HepG2 (cell line): ENCODE measurements at regions not wholly inside any gene's neighbourhood (a gene's known extent, or its start where the extent isn't known, plus 50 kb on each side); places are given as distances from the start of the nearest gene placed in this dataset.
A peak's percentile ranks its signal among the peaks of the same experiment; 100 is the strongest.

ENCODE experiments used
- ATAC-seq: fragments of 200-7000 bp; cut with Tn5 transposase; 3 replicates; pipeline ENCODE4 v1.9.1; 2020; ENCODE audit warnings: mild to moderate bottlenecking, moderate library complexity
- BruUV-seq: library from RNA; stranded (reverse); fragments of 400-500 nt; replicated peaks from 2 replicates; lab custom pipeline; 2021; lab: Mats Ljungman, UMichigan
- CTCF ChIA-PET: fragments of 300-600 bp; formaldehyde crosslinking; extraction: SDS; loops from one replicate; lab custom pipeline; 2021; ENCODE audit warnings: low total read pairs, inconsistent platforms, low intra/inter-chr PET ratio; lab: Yijun Ruan, JAX
- POLR2A ChIA-PET: fragments of 350-600 bp; sonication (Branson Sonifier 250); formaldehyde crosslinking; loops from one replicate; lab custom pipeline; 2020; ENCODE audit warnings: antibody characterized with exemption, inconsistent platforms; lab: Yijun Ruan, JAX
- DNase-seq: peaks from one replicate; pipeline ENCODE4 v3.0.0-alpha.2; 2015; ENCODE audit warnings: low spot score
- FAIRE-seq: peaks from 3 replicates; lab custom pipeline; 2011; peaks lifted over from hg19 to GRCh38; lab: Jason Lieb, UNC
- H2AFZ ChIP-seq: one replicate; pipeline ENCODE4 v1.6.1; 2011; ENCODE audit warnings: low read length, inconsistent platforms
- H3K27ac ChIP-seq: fragments of 300-600 bp; 3 replicates; pipeline ENCODE4 v1.8.0; 2011; ENCODE audit warnings: mixed run types, mild to moderate bottlenecking, mixed read lengths, low read length, inconsistent platforms; ENCODE audit not compliant: insufficient read depth; ENCODE audit errors: extremely low read length
- H3K27me3 ChIP-seq, 2 experiments: fragments of 200-600 bp in 1 of 2; 2 replicates in 1 of 2; 3 replicates in 1 of 2; pipeline versions ENCODE4 v1.6.0 to v1.8.0; 2011; ENCODE audit warnings: low read length in 2 of 2, mild to moderate bottlenecking in 2 of 2, moderate library complexity in 2 of 2, inconsistent platforms in 1 of 2; ENCODE audit not compliant: insufficient read depth in 2 of 2, control insufficient read depth in 1 of 2
- H3K36me3 ChIP-seq, 2 experiments: fragments of 200-600 bp in 1 of 2; replicated peaks in 1 of 2; 2 replicates in 1 of 2; 3 replicates in 1 of 2; pipeline versions ENCODE4 v1.5.1 to v1.8.0; 2011; ENCODE audit warnings: low read length in 2 of 2, inconsistent platforms in 1 of 2; ENCODE audit not compliant: insufficient read depth in 2 of 2, control insufficient read depth in 1 of 2
- H3K4me1 ChIP-seq: 2 replicates; pipeline ENCODE4 v1.5.1; 2012; ENCODE audit warnings: low read length, inconsistent platforms; ENCODE audit not compliant: insufficient read depth
- H3K4me2 ChIP-seq: 2 replicates; pipeline ENCODE4 v1.6.0; 2011; ENCODE audit warnings: low read depth, low read length, inconsistent platforms
- H3K4me3 ChIP-seq, 3 experiments: fragments of 200-600 bp in 1 of 3; sonication (generic), shearing (Covaris generic) in 1 of 3; replicated peaks in 1 of 3; 2 replicates each; pipeline ENCODE4 v1.5.1; 2011 to 2016; ENCODE audit warnings: low read length in 3 of 3, inconsistent platforms in 2 of 3, low read depth in 2 of 3, mild to moderate bottlenecking in 2 of 3, control low read depth in 1 of 3, mixed read lengths in 1 of 3; ENCODE audit not compliant: insufficient read depth in 1 of 3
- H3K79me2 ChIP-seq: one replicate; pipeline ENCODE4 v1.6.1; 2011; ENCODE audit warnings: low read length, inconsistent platforms; ENCODE audit not compliant: insufficient read depth
- H3K9ac ChIP-seq: 2 replicates; pipeline ENCODE4 v1.6.0; 2011; ENCODE audit warnings: mild to moderate bottlenecking, low read depth, low read length, inconsistent platforms; ENCODE audit not compliant: insufficient read depth
- H3K9me3 ChIP-seq: 2 replicates; pipeline ENCODE4 v1.5.1; 2012; ENCODE audit warnings: mild to moderate bottlenecking, low read length
- H4K20me1 ChIP-seq: 2 replicates; pipeline ENCODE4 v1.6.0; 2011; ENCODE audit warnings: inconsistent platforms, mild to moderate bottlenecking, low read length, moderate library complexity; ENCODE audit not compliant: insufficient read depth
- ARID4A ChIP-seq: sonication (generic); formaldehyde crosslinking; IDR thresholded peaks from 2 replicates; pipeline ENCODE4 v1.5.0; 2020; ENCODE audit warnings: mild to moderate bottlenecking, missing genetic modification reagents, borderline replicate concordance
- ARNT2 ChIP-seq: sonication (generic); formaldehyde crosslinking; IDR thresholded peaks from 2 replicates; pipeline ENCODE4 v1.8.0; 2022; ENCODE audit warnings: mild to moderate bottlenecking, low read depth, missing genetic modification reagents, moderate library complexity
- CENPT ChIP-seq: sonication (generic); formaldehyde crosslinking; IDR thresholded peaks from 2 replicates; pipeline ENCODE4 v1.8.0; 2022; ENCODE audit warnings: low read depth, mild to moderate bottlenecking, moderate library complexity, missing genetic modification reagents
- JARID2 ChIP-seq: sonication (generic); formaldehyde crosslinking; IDR thresholded peaks from 2 replicates; pipeline ENCODE4 v1.8.1; 2023; ENCODE audit warnings: missing genetic modification reagents, inconsistent platforms; ENCODE audit not compliant: insufficient replicate concordance
- PRDM15 ChIP-seq: sonication (generic); formaldehyde crosslinking; IDR thresholded peaks from 2 replicates; pipeline ENCODE4 v1.4.0; 2020; ENCODE audit warnings: missing genetic modification reagents
- RFXAP ChIP-seq: sonication (generic); formaldehyde crosslinking; IDR thresholded peaks from 2 replicates; pipeline ENCODE4 v1.4.0; 2020; ENCODE audit warnings: missing genetic modification reagents, borderline replicate concordance
- ZBTB34 ChIP-seq: sonication (generic); formaldehyde crosslinking; IDR thresholded peaks from 2 replicates; pipeline ENCODE4 v1.8.0; 2022; ENCODE audit warnings: mild to moderate bottlenecking, missing genetic modification reagents
- ZFP1 ChIP-seq: IDR thresholded peaks from 2 replicates; pipeline ENCODE4 v1.6.1; 2016
- ZNF24 ChIP-seq: fragments of 450-650 bp; IDR thresholded peaks from 2 replicates; pipeline ENCODE4 v1.6.1; 2017; ENCODE audit warnings: antibody characterized with exemption, mild to moderate bottlenecking
- ZNF446 ChIP-seq: sonication (generic); formaldehyde crosslinking; IDR thresholded peaks from 2 replicates; pipeline ENCODE4 v1.5.0; 2020; ENCODE audit warnings: mild to moderate bottlenecking, missing genetic modification reagents
- ZNF550 ChIP-seq: sonication (generic); formaldehyde crosslinking; IDR thresholded peaks from 2 replicates; pipeline ENCODE4 v1.4.0; 2020; ENCODE audit warnings: mild to moderate bottlenecking, missing genetic modification reagents, borderline replicate concordance
- WGBS: methylation state at CpG from one replicate; pipeline ENCODE4 v1.1.6; 2017; ENCODE audit warnings: low lambda C conversion rate; 5-methylcytosine and 5-hydroxymethylcytosine counted together
- in situ Hi-C: cut with HindIII; loops from 2 replicates; pipeline ENCODE4 v1.10.0; 2017; ENCODE audit warnings: low pct_unique_long_range_greater_than_20kb; ENCODE audit not compliant: extremely low pct_ligation_motif_present
- intact Hi-C: fragments of 100-400 bp; cut with micrococcal nuclease; formaldehyde crosslinking; loops from one replicate; pipeline ENCODE4 v1.10.0; 2022; ENCODE audit not compliant: unreplicated experiment

GRCh38 chr1:100614570-100614969 is 76.6 kb downstream of the GPR88 start:
- FAIRE-seq (no peak), ATAC-seq (no peak; the same call in 2 of the 3 replicates), DNase-seq (no peak)
- peaks cover 15% of the 10 kb centered on the region; the same call in 1 of the 2 replicates for H3K4me1 ChIP-seq
- in situ Hi-C loops (no loop called here), intact Hi-C loops (no loop called here)
- no peak overlapping the region for H3K4me3 ChIP-seq
- no peaks in the 10 kb centered on the region; a peak in 1 of 5 replicates for H3K27me3 ChIP-seq
- H3K27ac ChIP-seq: no peak overlapping the region
- no TSS peak for BruUV-seq
- H4K20me1 ChIP-seq: no peaks in the 10 kb centered on the region
- 36% methylated on average over 6 of the region's 6 CpGs for WGBS
- no peak overlapping the region for H2AFZ ChIP-seq
- H3K36me3 ChIP-seq: no peaks in the 10 kb centered on the region
- H3K79me2 ChIP-seq: no peaks in the 10 kb centered on the region
- TF ChIP-seq RFXAP (no peak), ARNT2 (CRISPR knock-in tag) (no peak), ARID4A (no peak), ZFP1 (CRISPR knock-in tag) (no peak), ZBTB34 (no peak), PRDM15 (CRISPR knock-in tag) (no peak), CENPT (CRISPR knock-in tag) (no peak), ZNF550 (CRISPR knock-in tag) (no peak), JARID2 (CRISPR knock-in tag) (no peak), ZNF24 (no peak), ZNF446 (CRISPR knock-in tag) (no peak)
- peak overlapping the region; percentile 40 for H3K4me2 ChIP-seq
- POLR2A ChIA-PET: no interaction called here
- H3K9ac ChIP-seq: no peak overlapping the region
- no peaks in the 10 kb centered on the region for H3K9me3 ChIP-seq
- CTCF ChIA-PET: no interaction called here
